HL-60 (cell line): ENCODE measurements at regions not wholly inside any gene's neighbourhood (a gene's known extent, or its start where the extent isn't known, plus 50 kb on each side); places are given as distances from the start of the nearest gene placed in this dataset.

Experiments used
- CTCF ChIP-seq: IDR thresholded peaks from one replicate; pipeline ENCODE4 v1.5.1; 2011; ENCODE audit warnings: low read length, control low read depth, inconsistent platforms; ENCODE audit not compliant: insufficient read depth
- GABPA ChIP-seq: IDR thresholded peaks from 2 replicates; pipeline ENCODE4 v1.6.1; 2012; ENCODE audit warnings: low read depth
- POLR2AphosphoS5 ChIP-seq: IDR thresholded peaks from 2 replicates; pipeline ENCODE4 v1.6.1; 2012; ENCODE audit warnings: low read depth
- REST ChIP-seq: IDR thresholded peaks from 2 replicates; pipeline ENCODE4 v1.6.1; 2012; ENCODE audit warnings: low read depth; ENCODE audit not compliant: insufficient replicate concordance
- SPI1 ChIP-seq: IDR thresholded peaks from 2 replicates; pipeline ENCODE4 v1.6.1; 2012; ENCODE audit warnings: low read depth, mild to moderate bottlenecking, borderline replicate concordance

GRCh38 chr1:238745069-238745468 lies 641.3 kb upstream of the CHRM3 start:
- TF ChIP-seq CTCF (no peak), GABPA (no peak), REST (no peak), POLR2AphosphoS5 (no peak), SPI1 (no peak)
